Suppressor macrophage treated with lipopolysaccharide for 4 hours (primary cell): ENCODE measurements at regions not wholly inside any gene's neighbourhood (a gene's known extent, or its start where the extent isn't known, plus 50 kb on each side); places are given as distances from the start of the nearest gene placed in this dataset.
"Not testable (repeated sequence)": the region's sequence is repeated elsewhere in the genome, so short reads cannot be mapped to it uniquely, and the experiment has no call there.

ENCODE experiments used
- DNase-seq: peaks from one replicate; pipeline ENCODE4 v3.0.0-alpha.2; 2020

DNA sequence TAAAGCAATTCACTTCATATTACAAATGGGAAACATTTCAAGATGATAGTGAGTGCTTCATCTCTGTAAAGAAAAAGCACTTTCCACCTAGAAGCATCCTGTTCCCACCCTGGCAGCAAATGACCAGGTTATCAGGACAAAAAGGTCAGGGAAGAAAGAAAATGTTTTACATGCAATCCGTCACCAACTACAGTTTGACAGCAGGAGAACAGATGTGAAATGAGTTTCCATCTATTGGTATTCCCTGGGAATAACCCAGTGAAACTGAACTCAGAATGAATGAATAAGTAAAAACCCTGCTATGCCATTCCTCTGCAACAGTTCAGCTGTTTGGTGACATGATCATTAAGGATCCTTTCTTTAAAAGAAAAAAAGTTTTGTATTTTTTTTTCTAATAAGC, 67.6 kb downstream of the HTR1A start:
- no peak for DNase-seq

DNA sequence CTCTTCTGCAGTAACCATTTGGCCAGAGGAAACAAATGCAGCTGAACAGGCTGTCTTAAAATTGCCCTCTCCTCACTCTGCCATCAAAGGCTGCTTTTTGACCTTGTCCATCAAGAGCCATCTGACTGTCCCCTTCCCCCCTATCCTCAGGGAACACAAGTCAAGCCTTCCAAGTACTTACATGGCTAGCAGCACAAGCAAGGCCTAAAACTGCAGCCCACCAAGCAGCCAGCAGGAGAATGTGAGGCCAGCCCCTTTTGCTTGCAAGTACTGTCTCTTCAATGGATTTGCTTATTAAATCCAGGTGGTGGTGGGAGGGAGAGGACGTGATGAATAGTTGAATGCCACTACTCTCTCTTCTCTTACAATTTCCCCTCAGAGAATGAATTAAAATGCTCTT, 83.5 kb downstream of the HTR1A start:
- DNase-seq: no peak

DNA sequence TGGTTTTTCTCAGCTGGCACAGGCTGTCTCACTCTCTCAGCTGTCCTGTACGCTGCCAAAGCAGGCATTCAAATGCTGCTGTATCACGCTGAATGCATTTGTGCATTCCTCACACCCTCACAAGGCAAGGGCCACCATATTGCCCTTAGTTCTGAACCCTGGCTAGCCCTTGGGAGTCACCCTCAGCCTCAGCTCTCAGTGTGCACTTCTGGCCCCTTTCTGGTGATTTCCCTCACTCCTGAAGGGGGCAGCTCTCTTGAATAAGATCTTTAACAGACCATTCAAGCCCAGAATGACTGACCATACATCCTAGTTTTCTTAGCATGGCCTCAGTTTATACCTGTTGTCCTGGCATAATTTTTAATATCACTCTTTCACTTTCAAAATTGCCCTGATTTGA, 84.3 kb downstream of the HTR1A start:
- no peak for DNase-seq

DNA sequence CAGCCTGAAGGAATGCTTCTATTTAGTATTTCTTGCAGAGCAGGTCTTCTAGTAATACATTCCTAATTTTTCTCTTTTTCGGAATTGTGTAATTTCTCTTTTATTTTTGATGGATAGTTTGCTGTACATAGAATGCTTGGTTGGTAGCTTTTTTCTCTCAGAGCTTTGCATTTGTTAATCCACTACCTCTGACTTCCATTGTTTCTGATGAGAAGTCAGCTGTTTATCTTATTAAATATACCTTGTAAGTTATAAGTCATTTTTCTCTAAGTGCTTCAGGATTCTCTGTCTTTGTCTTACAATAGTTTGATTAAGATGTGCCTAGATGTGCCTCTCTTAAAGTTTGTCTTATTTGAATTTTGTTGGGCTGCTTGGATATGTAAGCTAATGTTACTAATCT, 101.9 kb downstream of the HTR1A start:
- no peak for DNase-seq

DNA sequence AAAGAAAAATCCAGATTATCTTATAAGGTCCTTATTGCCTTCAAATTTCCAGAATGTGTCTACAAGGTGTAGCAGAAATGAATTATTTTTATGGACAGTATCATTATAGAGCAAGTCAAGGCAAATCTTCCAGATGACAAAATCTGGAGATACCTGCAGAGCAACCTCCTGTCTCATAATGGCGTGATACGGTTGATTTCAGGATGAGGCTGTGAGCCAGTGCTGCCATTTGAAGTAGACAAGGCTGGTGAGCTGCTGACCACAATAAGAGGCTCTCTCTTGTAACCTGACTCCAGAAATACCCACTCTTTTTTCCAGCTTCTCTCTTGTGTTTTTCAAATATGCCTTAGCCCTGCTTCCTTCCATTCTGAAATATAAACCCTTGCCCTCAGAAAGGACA, 108.2 kb downstream of the HTR1A start:
- no peak for DNase-seq

DNA sequence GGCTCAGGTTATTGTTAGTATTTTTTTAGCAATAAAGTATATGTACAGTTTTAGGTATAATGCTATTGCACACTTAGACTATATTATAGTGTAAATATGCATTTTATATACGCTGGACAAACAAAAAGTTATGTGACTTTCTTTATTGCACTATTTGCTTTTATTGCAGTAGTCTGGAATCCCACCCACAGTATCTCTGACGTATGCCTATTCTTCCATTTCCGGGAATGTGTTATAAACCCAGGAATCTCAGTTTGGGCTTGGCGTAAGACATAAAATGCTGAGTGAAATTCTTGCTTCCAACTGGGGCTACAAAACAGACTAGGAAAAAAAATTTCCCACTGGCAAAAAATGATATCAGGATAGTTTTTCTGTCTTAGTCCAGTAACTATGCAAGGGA, 119.1 kb downstream of the HTR1A start:
- no peak for DNase-seq

DNA sequence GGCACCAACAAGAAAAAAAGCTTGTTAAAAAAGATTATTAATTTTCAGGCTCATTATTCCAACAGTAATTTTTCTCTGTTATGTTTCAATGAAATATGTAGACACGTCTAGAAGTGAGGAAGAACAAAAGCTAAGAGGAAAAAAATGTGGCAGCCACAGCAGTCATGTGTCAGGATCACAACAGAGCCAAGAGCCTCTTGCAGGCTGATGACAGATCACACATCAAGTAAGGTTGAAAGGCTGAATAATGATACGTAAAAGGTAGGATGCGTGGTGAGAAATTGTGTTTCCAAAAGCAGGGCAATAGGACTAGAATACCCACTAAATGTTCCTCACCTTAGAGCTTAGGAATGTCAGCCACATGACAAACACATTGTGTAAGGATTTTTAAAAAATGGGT, 124.8 kb downstream of the HTR1A start:
- DNase-seq: no peak

DNA sequence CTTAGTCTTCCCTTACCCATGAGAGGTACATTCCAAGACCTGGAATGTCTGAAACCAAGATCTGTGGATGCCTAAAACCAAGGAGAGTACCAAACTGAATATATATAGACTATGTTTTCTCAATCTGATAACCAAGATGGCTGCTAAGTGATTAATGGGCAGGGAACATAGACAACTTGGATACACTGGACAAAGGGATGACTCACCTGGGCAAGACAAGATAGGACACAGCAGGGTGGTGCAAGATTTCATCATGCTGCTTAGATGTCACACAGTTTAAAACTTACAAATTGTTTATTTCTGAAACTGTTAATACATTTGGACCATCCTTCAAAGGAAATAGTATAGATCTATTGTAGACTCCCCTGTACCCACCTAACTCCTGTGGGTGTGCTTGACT, 130.9 kb downstream of the HTR1A start:
- DNase-seq: no peak

DNA sequence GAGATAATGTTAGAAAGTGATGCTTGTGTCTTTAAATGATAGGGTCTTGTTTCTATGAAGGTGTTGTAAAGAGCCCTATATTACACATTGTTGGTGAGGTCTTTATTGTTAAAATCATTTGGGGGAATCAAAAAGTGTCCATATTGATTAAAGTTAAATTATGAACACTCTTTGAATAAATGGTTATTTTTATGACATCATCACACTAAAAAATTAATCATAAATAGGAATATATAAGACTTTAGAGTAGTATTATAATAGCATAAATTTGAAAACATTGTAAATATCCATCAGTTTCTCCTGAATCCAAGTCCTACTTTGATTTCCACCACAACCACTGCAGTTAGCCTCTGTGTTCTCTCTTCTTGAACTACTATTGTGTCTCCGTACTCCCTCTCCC, 136.3 kb downstream of the HTR1A start:
- no peak for DNase-seq

DNA sequence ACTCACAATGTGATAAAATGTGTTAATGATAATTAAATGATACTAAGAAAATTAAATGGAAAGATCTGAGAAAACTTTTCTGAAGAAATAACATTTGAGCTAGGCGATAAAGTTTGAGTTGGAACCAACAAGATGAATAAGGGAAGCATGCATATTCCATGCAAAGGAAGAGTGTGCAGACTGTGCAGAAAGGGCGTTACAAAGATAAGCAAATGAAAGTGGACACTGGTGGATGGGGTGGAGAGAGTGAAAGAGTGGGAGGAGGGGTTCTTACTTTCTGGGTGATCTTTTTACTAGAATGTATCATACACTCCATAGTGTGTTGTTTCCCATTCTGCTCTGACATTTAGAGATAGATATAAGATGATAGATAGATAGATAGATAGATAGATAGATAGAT, 138.7 kb downstream of the HTR1A start:
- DNase-seq: no peak

DNA sequence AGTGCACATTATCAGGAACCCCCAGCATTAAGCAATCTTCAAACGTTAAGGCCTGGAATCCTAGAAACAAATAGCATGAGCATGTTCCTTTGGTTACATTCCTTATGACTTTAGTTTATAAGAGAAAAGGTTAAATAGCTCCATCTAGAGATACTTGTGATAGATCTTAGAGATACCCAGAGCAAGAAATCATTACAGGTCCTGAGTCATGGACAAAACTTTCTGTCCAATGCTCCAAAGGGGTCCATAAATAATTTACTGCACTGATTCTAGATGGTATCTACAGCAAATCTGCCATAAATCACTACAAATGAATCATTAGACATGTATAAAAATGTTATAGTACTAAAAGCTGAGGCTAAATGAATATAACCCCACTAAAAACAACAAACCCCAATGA, 139.6 kb downstream of the HTR1A start:
- DNase-seq: no peak

DNA sequence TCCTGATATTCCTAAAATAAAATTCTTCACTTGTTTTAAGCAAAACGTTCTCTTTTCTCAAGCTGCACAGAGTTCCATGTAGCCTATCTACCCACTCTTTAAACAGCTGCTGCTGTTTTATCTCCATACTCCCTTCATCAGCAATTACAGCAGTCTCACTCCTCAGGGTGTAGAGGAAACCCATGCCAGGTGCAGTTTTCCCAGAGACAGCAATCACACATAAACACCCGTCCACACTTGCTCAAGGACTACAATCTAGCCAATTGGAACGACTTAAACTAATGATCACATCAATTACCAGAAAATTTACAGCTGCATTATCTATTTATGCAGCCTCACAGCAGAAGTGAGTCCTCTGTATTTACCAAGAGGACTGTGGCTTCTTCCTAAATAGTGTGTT, 141.7 kb downstream of the HTR1A start:
- no peak for DNase-seq

DNA sequence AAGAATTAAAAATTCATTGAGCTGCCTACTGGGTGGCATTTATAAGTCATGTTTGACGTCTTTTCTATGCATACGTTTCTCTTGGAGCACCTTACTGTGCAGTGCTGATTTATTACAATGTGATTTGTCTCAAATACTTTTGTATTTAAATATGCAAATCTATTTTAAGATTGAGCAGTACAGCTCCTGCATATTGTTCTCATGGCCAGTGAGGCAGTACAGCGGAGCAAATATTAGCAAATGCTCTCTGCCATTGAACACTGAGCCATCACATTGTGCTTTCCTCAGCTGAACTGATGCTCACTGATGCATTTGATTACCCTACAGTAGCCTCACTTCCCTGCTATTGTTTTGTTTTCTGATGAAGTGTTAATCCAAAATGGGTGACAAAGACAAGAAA, 149.6 kb downstream of the HTR1A start:
- DNase-seq: no peak

DNA sequence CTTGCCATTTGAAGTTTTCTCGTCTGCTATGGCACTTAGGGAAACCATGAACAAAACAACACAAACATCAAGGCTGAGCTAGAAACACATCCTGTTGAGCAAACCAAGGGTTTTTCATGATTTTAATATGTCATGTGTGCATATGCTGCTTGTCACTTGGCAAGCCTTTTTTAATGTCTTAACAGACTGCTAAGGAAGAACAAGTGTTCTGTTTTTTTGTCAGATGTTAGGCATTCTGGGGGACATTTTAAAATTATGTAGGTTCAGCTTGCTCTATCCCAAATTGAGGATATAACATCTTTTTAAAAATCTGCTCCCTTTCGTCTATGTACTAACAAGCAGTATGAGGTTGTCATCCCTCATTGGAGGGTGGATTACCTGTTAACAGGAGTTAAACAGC, 150.3 kb downstream of the HTR1A start:
- no peak for DNase-seq

DNA sequence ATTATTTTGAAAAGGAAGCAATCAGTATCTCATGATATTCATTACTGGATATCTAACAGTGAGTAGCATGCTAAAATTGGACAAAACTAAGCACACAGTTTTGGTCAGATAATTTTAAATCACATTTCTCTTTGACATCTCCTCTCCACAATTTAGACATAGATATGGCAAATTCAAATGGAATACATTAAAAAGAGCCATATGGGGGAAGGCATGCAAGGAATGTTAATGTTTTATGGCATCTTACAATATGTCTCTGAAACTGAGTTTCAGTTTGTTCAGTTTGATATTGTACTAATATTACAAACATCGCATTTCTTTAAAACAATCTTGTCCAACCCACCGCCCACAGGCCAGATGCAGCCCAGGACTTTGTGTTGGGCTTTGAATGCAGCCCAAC, 151.0 kb downstream of the HTR1A start:
- no peak for DNase-seq

DNA sequence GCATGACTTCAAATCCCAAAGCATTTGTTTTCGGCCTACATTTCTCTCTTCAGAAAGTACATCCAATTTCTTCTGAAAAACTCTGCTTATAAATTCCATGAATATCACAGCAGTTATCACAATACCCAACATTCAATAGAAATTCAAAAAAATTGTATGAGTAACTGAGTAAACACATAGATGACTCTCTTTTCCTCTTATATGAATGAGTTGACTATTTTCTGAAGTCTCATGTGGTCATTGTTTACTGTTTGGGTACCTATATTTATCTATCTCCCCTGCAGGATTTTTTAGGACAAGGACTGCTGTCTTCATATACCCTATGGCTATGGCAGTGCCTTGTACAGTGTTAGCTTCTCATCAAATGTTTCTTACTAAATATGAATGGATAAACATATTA, 157.1 kb downstream of the HTR1A start:
- no peak for DNase-seq

DNA sequence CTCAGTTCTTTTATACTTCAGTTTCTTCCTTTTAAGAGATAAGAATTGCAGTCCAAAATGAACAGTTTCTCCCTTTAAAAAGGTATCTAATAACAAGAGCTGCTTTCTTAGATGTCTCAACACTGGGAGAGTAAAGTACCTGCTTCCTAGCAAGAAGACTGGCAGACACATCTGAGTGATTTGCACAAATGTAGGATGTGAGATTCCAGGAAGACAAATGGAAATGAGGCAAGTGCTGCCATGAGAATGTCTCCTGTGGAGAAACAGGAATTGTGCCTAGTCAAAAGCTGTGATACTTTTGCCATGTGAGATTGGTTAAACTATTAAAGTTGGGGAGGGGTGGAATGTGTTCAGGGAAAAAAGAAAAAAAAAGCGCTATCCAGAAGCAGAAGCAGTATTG, 159.1 kb downstream of the HTR1A start:
- DNase-seq: no peak

DNA sequence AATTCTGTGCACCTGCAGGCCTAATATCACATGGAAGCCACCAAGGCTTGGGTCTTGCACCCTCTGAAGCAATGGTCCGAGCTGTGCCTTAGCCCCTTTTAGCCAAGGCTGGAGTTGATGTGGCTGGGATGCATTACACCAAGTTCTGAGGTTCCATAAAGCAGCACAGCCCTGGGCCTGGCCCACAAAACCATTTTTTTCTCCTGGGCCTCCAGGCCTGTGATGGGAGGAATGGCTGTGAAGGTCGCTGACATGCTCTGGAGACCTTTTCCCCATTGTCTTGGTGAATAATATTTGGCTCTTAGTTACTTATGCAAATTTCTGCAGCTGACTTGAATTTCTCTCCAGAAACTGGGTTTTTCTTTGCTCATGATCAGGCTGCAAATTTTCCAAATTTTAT, 167.3 kb downstream of the HTR1A start:
- DNase-seq: no peak

DNA sequence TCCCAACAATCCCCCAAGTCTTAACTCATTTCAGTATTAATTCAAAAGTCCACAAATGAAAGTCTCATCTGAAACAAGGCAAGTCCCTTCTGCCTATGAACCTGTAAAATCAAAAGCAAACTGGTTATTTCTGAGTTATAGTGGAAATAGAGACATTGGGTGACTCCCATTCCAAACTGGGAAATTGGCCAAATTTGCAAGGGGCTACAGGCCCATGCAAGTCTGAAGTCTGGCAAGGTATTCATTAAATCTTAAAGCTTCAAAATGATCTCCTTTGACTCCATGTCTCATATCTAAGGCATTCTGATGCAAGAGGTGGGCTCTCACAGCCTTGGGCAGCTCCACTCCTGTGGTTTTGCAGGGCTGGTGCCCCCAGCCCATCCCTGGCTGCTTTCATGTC, 167.9 kb downstream of the HTR1A start:
- no peak for DNase-seq

DNA sequence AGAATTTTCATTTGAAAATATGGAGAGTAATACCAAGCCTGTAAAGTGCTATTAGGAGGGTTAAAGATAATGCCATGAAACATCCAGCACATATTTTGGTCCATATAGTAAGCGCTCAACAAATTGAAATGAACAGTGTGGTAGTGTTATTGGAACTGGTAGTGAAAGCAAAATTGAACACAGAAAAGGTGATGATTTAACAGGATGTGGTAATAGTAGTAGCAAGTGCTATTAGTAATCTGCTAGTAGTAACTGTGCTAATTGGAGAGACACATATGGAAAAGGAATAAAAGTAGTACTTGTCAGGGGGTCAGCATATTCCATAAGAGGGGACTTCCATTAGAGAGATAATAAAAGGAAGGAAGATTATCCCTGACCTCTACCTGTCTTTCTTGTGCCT, 187.3 kb downstream of the HTR1A start:
- no peak for DNase-seq

DNA sequence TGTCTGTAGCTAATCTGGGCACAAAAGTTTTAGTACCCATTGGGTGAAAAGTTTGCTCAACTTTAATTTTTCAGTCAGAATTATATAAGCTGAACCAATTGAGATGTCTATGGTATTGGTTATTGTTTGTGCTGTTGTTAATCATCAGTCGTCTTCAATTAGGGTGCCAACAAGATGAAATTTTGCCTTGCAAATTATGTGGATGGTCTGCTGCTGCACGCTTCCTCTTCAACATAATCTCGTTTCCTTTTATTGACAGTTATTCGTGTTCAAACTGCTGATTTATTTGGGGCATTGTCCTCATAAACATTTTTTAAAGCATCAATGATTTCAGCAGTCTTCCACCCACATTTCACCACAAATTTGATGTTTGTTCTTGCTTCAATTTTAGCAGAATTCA, 194.0 kb downstream of the HTR1A start:
- DNase-seq: no peak

DNA sequence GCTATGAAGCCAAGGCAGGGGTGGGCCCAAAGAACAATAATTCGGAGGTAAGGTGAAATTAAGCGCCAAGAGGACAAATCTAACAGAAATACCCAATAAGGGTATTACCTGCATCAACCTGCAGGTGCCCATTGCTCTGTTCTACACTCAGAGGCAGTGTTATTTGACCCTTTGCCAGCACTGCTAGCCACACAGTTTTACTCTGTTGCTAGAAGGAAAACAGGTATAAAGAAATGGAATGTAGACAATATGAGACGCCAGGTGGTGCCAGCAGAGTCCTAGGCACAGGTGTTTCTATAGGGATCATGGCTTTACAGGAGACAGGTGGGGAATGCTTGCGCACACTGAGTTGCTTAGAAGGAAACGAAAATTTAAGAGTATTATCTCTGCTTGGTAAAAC, 201.3 kb downstream of the HTR1A start:
- no peak for DNase-seq

DNA sequence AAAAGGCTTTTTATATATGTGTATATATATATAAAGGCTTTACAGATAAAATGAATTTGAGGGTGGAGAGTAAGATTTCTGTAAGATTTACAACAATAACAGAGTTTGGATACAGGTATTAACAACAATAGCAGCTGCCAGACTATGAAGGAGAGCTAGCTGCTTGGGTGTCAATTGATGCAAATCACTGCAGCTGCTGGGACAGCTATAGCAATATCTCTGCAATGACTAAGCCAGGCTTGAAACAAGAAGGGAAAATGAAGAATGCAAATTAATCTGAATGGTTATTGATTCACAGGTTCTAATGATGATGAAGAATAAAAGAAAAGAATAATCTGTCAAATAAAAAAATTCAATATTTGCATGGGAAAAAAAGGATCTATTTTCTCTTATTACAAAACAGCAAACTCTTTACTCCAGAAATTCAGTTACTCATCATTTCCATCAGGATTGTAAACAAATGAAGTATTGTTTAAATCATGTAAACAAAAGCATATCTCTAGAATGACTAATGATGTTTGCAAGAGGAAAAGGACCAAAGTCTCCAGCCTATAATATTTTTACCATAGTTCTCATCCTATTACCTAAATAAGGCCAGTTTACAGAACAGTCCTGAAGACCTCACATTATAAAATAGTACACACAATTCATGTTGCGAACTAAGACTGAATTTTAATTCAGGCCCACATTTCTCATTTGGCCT, 219.0 kb downstream of the HTR1A start:
- DNase-seq: no peak

DNA sequence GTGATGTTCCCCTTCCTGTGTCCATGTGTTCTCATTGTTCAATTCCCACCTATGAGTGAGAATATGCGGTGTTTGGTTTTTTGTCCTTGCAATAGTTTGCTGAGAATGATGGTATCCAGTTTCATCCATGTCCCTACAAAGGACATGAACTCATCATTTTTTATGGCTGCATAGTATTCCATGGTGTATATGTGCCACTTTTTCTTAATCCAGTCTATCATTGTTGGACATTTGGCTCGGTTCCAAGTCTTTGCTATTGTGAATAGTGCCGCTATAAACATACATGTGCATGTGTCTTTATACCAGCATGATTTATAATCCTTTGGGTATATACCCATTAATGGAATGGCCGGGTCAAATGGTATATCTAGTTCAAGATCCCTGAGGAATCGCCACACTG, 229.4 kb downstream of the HTR1A start:
- DNase-seq: not testable (repeated sequence)

DNA sequence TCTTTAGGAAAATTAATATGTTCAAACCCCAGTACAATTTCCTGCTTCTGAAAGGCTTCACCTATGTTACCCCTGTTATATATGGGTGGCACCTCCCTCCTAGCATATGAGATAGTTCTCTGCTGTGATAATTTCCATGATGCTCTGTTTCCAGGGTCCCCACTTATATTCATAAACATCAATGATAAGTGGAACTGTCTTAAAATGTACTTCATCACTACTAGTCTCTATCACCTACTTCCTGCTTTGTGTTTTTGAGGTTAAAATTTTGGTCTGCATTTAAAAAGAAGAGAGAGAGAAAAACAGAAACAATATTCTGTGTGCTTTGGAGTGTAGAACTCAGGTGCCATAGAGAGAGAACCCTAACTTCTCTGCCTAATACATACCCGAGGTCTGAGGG, 234.7 kb downstream of the HTR1A start:
- no peak for DNase-seq

DNA sequence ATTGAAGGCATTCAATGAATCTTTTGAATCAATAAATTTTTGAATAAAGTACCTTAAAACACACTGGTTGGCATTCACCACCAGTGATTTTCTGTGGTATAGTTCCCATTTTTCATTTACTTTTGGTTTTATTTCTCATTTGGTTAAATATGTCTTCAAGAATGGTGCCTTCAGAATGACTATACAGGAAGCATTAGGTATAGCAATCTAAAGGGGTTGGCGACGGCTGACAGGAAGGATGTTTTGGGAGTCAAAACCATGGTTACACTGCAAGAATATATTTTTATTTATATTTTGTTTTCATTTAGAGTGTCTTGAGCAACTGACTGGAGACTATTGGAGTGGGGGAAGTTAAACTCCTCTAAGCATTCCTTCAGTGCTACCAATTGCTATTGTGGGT, 235.7 kb downstream of the HTR1A start:
- no peak for DNase-seq
